H1 (cell line): ENCODE measurements at regions not wholly inside any gene's neighbourhood (a gene's known extent, or its start where the extent isn't known, plus 50 kb on each side); places are given as distances from the start of the nearest gene placed in this dataset.

ENCODE experiments used
- CHD2 ChIP-seq: IDR thresholded peaks from 2 replicates; pipeline ENCODE4 v1.6.1; 2012; ENCODE audit warnings: low read length, improper control_type of control experiment
- CHD7 ChIP-seq: fragments of 300-600 bp; sonication (generic); IDR thresholded peaks from 2 replicates; pipeline ENCODE4 v1.7.1; 2012; ENCODE audit warnings: low read length, moderate library complexity, mild to moderate bottlenecking, inconsistent platforms; ENCODE audit not compliant: insufficient replicate concordance
- EZH2 ChIP-seq: fragments of 200-600 bp; sonication (generic); IDR thresholded peaks from 2 replicates; pipeline ENCODE4 v1.7.1; 2012; ENCODE audit warnings: low read depth, mild to moderate bottlenecking, moderate library complexity, low read length, inconsistent platforms; ENCODE audit not compliant: severe bottlenecking
- MAFK ChIP-seq: IDR thresholded peaks from 2 replicates; pipeline ENCODE4 v1.6.1; 2012; ENCODE audit warnings: low read depth, mild to moderate bottlenecking, improper control_type of control experiment, low read length
- MAX ChIP-seq: IDR thresholded peaks from 2 replicates; pipeline ENCODE4 v1.6.1; 2012; ENCODE audit warnings: inconsistent platforms
- NRF1 ChIP-seq: IDR thresholded peaks from 2 replicates; pipeline ENCODE4 v1.6.1; 2011; ENCODE audit warnings: mild to moderate bottlenecking, low read depth, low read length, improper control_type of control experiment
- POLR2A ChIP-seq, 2 experiments: IDR thresholded peaks; 1 replicate in 1 of 2; 2 replicates in 1 of 2; pipeline ENCODE4 v1.6.1; 2011; ENCODE audit warnings: low read depth in 2 of 2, low read length in 2 of 2, mild to moderate bottlenecking in 2 of 2; ENCODE audit errors: control extremely low read depth in 1 of 2
- SIX5 ChIP-seq: IDR thresholded peaks from 2 replicates; pipeline ENCODE4 v1.6.1; 2011; ENCODE audit warnings: mild to moderate bottlenecking, low read depth, low read length
- SP1 ChIP-seq: IDR thresholded peaks from 2 replicates; pipeline ENCODE4 v1.6.1; 2011; ENCODE audit warnings: low read depth, low read length
- TAF1 ChIP-seq: IDR thresholded peaks from 2 replicates; pipeline ENCODE4 v1.6.1; 2011; ENCODE audit warnings: mild to moderate bottlenecking, low read depth, low read length
- TF ChIP-seq, protein P1 (sequence below): IDR thresholded peaks from 2 replicates; pipeline ENCODE4 v1.6.1; 2011; ENCODE audit warnings: low read depth, mild to moderate bottlenecking, low read length; ENCODE audit not compliant: insufficient read depth
- TF ChIP-seq, protein P2 (sequence below), 3 experiments: IDR thresholded peaks; 1 replicate in 2 of 3; 2 replicates in 1 of 3; pipeline versions ENCODE4 v1.5.1 to v1.6.1; 2011; ENCODE audit warnings: low read length in 3 of 3, mild to moderate bottlenecking in 3 of 3, inconsistent platforms in 2 of 3, low read depth in 1 of 3, moderate library complexity in 1 of 3; ENCODE audit not compliant: insufficient read depth in 1 of 3; ENCODE audit errors: control extremely low read depth in 1 of 3

DNA sequence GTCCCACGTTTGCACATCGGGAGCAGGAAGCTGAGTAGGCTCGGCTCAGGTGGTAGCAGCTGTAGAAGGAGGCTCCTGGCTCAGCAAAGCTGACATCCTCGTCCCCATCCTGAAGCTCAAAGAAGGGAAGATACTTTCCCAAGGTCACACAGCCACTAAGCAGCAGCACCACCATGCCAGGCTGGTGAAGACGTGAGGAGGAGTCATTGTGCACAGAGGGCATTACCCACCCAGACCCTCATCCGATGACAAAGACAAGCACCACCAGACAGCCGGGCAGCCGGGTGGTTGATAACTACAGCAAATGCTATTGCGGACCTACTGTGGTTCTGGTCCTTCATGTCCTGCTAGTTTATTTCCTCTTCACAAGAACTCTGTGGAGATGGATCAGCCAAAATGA, 186.9 kb downstream of the MATN1 start:
- no peak for TF ChIP-seq CHD7
- TF ChIP-seq, protein P1, sequence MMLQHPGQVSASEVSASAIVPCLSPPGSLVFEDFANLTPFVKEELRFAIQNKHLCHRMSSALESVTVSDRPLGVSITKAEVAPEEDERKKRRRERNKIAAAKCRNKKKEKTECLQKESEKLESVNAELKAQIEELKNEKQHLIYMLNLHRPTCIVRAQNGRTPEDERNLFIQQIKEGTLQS: no peak
- no peak for TF ChIP-seq CHD2
- TF ChIP-seq POLR2A (IDR thresholded peaks at IDR 0.05; ENCODE audit: control extremely low read depth in 1 of 2, low read depth in 2 of 2, low read length in 2 of 2): no peak
- no peak for TF ChIP-seq NRF1
- TF ChIP-seq, protein P2, sequence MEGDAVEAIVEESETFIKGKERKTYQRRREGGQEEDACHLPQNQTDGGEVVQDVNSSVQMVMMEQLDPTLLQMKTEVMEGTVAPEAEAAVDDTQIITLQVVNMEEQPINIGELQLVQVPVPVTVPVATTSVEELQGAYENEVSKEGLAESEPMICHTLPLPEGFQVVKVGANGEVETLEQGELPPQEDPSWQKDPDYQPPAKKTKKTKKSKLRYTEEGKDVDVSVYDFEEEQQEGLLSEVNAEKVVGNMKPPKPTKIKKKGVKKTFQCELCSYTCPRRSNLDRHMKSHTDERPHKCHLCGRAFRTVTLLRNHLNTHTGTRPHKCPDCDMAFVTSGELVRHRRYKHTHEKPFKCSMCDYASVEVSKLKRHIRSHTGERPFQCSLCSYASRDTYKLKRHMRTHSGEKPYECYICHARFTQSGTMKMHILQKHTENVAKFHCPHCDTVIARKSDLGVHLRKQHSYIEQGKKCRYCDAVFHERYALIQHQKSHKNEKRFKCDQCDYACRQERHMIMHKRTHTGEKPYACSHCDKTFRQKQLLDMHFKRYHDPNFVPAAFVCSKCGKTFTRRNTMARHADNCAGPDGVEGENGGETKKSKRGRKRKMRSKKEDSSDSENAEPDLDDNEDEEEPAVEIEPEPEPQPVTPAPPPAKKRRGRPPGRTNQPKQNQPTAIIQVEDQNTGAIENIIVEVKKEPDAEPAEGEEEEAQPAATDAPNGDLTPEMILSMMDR (IDR thresholded peaks at IDR 0.05; ENCODE audit: control extremely low read depth in 1 of 3, insufficient read depth in 1 of 3, low read depth in 1 of 3, low read length in 3 of 3): no peak
- no peak for TF ChIP-seq SP1
- no peak for TF ChIP-seq MAX
- TF ChIP-seq SIX5: no peak
- no peak for TF ChIP-seq EZH2
- TF ChIP-seq TAF1: no peak
- no peak for TF ChIP-seq MAFK
